NCI-H2081 (cell line): ENCODE measurements at regions not wholly inside any gene's neighbourhood (a gene's known extent, or its start where the extent isn't known, plus 50 kb on each side); places are given as distances from the start of the nearest gene placed in this dataset.
"Not testable (repeated sequence)": the region's sequence is repeated elsewhere in the genome, so short reads cannot be mapped to it uniquely, and the experiment has no call there.

Experiments
- DNase-seq, 2 experiments: peaks; one replicate each; lab custom pipeline; 2025; lab: John Stamatoyannopoulos, UW

- DNase-seq = no peak
These were observed 288.5 kb upstream of the CNR1 start for GRCh38 chr6:88454658-88455057.

GRCh38 chr6:88449770-88450169 lies 283.6 kb upstream of the CNR1 start:
- DNase-seq = no peak

GRCh38 chr6:88445188-88445965 lies 279.2 kb upstream of the CNR1 start:
- DNase-seq = no peak

- DNase-seq = no peak
These were observed 277.4 kb upstream of the CNR1 start for GRCh38 chr6:88443554-88443953.

- DNase-seq = no peak
These were observed 276.6 kb upstream of the CNR1 start for GRCh38 chr6:88442737-88443136.

GRCh38 chr6:88441346-88441745 lies 275.2 kb upstream of the CNR1 start:
- DNase-seq = peak in 1 of 2 experiments; percentile 11

- no peak for DNase-seq
These were observed 261.9 kb upstream of the CNR1 start for GRCh38 chr6:88428068-88428467.

- no peak for DNase-seq
These were observed 259.9 kb upstream of the CNR1 start for GRCh38 chr6:88426005-88426404.

GRCh38 chr6:88422831-88423230 lies 256.7 kb upstream of the CNR1 start:
- DNase-seq = no peak

GRCh38 chr6:88420967-88421488 lies 254.9 kb upstream of the CNR1 start:
- DNase-seq = not testable (repeated sequence)

GRCh38 chr6:88418921-88419810 lies 253.0 kb upstream of the CNR1 start:
- not testable (repeated sequence) for DNase-seq

- not testable (repeated sequence) for DNase-seq
These were observed 251.2 kb upstream of the CNR1 start for GRCh38 chr6:88417361-88417760.

- no peak for DNase-seq
These were observed 247.3 kb upstream of the CNR1 start for GRCh38 chr6:88413459-88413858.

- not testable (repeated sequence) for DNase-seq
These were observed 242.2 kb upstream of the CNR1 start for GRCh38 chr6:88408355-88408754.

GRCh38 chr6:88406674-88407073 lies 240.5 kb upstream of the CNR1 start:
- DNase-seq = not testable (repeated sequence)

- no peak for DNase-seq
These were observed 237.3 kb upstream of the CNR1 start for GRCh38 chr6:88403486-88403885.

- DNase-seq = no peak
These were observed 236.8 kb upstream of the CNR1 start for GRCh38 chr6:88402909-88403308.

GRCh38 chr6:88390998-88391397 lies 224.9 kb upstream of the CNR1 start:
- not testable (repeated sequence) for DNase-seq

- no peak for DNase-seq
These were observed 222.4 kb upstream of the CNR1 start for GRCh38 chr6:88388589-88388988.

- no peak for DNase-seq
These were observed 220.0 kb upstream of the CNR1 start for GRCh38 chr6:88386167-88386566.

GRCh38 chr6:88383183-88383582 lies 217.0 kb upstream of the CNR1 start:
- no peak for DNase-seq

- DNase-seq = no peak
These were observed 215.1 kb upstream of the CNR1 start for GRCh38 chr6:88381289-88381642.
